GM23248 (cell line): ENCODE measurements at regions not wholly inside any gene's neighbourhood (a gene's known extent, or its start where the extent isn't known, plus 50 kb on each side); places are given as distances from the start of the nearest gene placed in this dataset.

Source experiments
- EZH2 ChIP-seq: fragments of 200-600 bp; sonication (generic); IDR thresholded peaks from 2 replicates; pipeline ENCODE4 v1.6.1; 2018; ENCODE audit warnings: antibody characterized with exemption, mild to moderate bottlenecking; ENCODE audit not compliant: insufficient read depth, poor library complexity, severe bottlenecking
- EZH2phosphoT487 ChIP-seq: fragments of 200-600 bp; sonication (generic); IDR thresholded peaks from 2 replicates; pipeline ENCODE4 v1.6.1; 2018; ENCODE audit warnings: antibody characterized with exemption, moderate library complexity, mild to moderate bottlenecking, low read depth; ENCODE audit not compliant: insufficient read depth

DNA sequence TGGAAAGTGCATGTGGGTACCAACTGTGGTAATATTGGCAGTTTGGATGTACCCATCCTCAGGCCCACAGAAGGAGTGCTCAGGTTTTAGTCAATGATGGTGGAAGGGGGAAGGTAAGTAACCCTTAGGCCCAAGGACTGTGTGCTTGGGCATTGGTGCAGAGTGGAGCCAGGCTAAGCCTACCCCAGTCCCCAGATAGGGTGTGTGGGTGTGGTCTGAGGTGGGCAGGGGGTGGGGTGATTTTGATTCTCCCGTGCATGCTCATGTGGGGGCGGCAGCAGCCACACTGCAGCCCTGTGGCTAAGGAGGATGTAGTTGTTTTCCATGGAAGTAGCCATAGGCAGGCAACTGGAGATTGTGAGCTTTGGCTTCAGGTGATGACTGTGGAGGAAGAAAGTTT is 2197.3 kb downstream of the PCDH9 start:
- no peak for TF ChIP-seq EZH2phosphoT487
- no peak for TF ChIP-seq EZH2
